WTC11 (cell line): ENCODE measurements at regions not wholly inside any gene's neighbourhood (a gene's known extent, or its start where the extent isn't known, plus 50 kb on each side); places are given as distances from the start of the nearest gene placed in this dataset.

Source experiments
- ATAC-seq: fragments of 200-7000 bp; cut with Tn5 transposase; 2 replicates; pipeline ENCODE4 v1.10.0; 2021; ENCODE audit warnings: mild to moderate bottlenecking, moderate library complexity
- CTCF ChIA-PET: fragments of 300-600 bp; sonication (Branson Sonifier 250); formaldehyde crosslinking; loops from one replicate; lab custom pipeline; 2021; ENCODE audit warnings: antibody characterized with exemption; lab: Charles Lee
- POLR2A ChIA-PET: fragments of 350-600 bp; sonication (Branson Sonifier 250); formaldehyde crosslinking; loops from one replicate; lab custom pipeline; 2021; ENCODE audit warnings: antibody characterized with exemption; lab: Charles Lee
- DNase-seq: peaks from one replicate; pipeline ENCODE4 v3.0.0; 2021; ENCODE audit warnings: low spot score
- H3K27ac Mint-ChIP-seq: 2 replicates; pipeline ENCODE4 v1.8.0; 2021; ENCODE audit warnings: mixed read lengths
- H3K27me3 Mint-ChIP-seq: 2 replicates; pipeline ENCODE4 v1.8.0; 2021; ENCODE audit warnings: low read depth, mild to moderate bottlenecking, moderate library complexity, mixed read lengths
- H3K36me3 Mint-ChIP-seq: 2 replicates; pipeline ENCODE4 v1.8.0; 2021; ENCODE audit warnings: mixed read lengths
- H3K4me1 Mint-ChIP-seq: 2 replicates; pipeline ENCODE4 v1.8.0; 2022; ENCODE audit warnings: mixed read lengths
- H3K4me3 Mint-ChIP-seq: 2 replicates; pipeline ENCODE4 v1.8.0; 2021; ENCODE audit warnings: mild to moderate bottlenecking, moderate library complexity, mixed read lengths
- H3K9me3 Mint-ChIP-seq: 2 replicates; pipeline ENCODE4 v1.8.0; 2021; ENCODE audit warnings: mixed read lengths
- AR ChIP-seq: fragments of 250-450 bp; sonication (Bioruptor Pico); IDR thresholded peaks from 2 replicates; pipeline ENCODE4 v1.9.0; 2021; ENCODE audit warnings: mild to moderate bottlenecking
- ATF1 ChIP-seq: sonication (generic); formaldehyde crosslinking; IDR thresholded peaks from 2 replicates; pipeline ENCODE4 v1.8.1; 2023; ENCODE audit warnings: mild to moderate bottlenecking, moderate library complexity, missing genetic modification reagents
- ATF3 ChIP-seq: sonication (generic); formaldehyde crosslinking; conservative IDR thresholded peaks from 2 replicates; pipeline ENCODE4 v1.8.1; 2022; ENCODE audit warnings: mild to moderate bottlenecking, missing genetic modification reagents
- CBFB ChIP-seq: sonication (generic); formaldehyde crosslinking; IDR thresholded peaks from 2 replicates; pipeline ENCODE4 v1.8.1; 2022; ENCODE audit warnings: mild to moderate bottlenecking, low read depth, missing genetic modification reagents
- CREB1 ChIP-seq: sonication (generic); formaldehyde crosslinking; IDR thresholded peaks from 2 replicates; pipeline ENCODE4 v1.8.0; 2023; ENCODE audit warnings: mild to moderate bottlenecking, missing genetic modification reagents
- E2F4 ChIP-seq: sonication (generic); formaldehyde crosslinking; IDR thresholded peaks from 2 replicates; pipeline ENCODE4 v1.8.1; 2022; ENCODE audit warnings: low read depth, mild to moderate bottlenecking, moderate library complexity, missing genetic modification reagents, borderline replicate concordance
- HMGXB4 ChIP-seq: sonication (generic); formaldehyde crosslinking; IDR thresholded peaks from 2 replicates; pipeline ENCODE4 v1.8.1; 2023; ENCODE audit warnings: mild to moderate bottlenecking, moderate library complexity, missing genetic modification reagents
- IRF2 ChIP-seq: sonication (generic); formaldehyde crosslinking; IDR thresholded peaks from 2 replicates; pipeline ENCODE4 v1.8.0; 2022; ENCODE audit warnings: low read depth, missing genetic modification reagents, borderline replicate concordance
- MLX ChIP-seq: sonication (generic); formaldehyde crosslinking; IDR thresholded peaks from 2 replicates; pipeline ENCODE4 v1.8.1; 2023; ENCODE audit warnings: mild to moderate bottlenecking, missing genetic modification reagents, moderate library complexity
- MYBL2 ChIP-seq: sonication (generic); formaldehyde crosslinking; IDR thresholded peaks from 2 replicates; pipeline ENCODE4 v1.8.1; 2023; ENCODE audit warnings: mild to moderate bottlenecking, moderate library complexity, missing genetic modification reagents
- NFATC4 ChIP-seq: fragments of 250-450 bp; sonication (Bioruptor Pico); IDR thresholded peaks from 2 replicates; pipeline ENCODE4 v1.9.0; 2021; ENCODE audit warnings: mild to moderate bottlenecking
- RELA ChIP-seq: sonication (generic); formaldehyde crosslinking; IDR thresholded peaks from 2 replicates; pipeline ENCODE4 v1.8.1; 2022; ENCODE audit warnings: missing genetic modification reagents, mild to moderate bottlenecking, borderline replicate concordance
- SMAD4 ChIP-seq: sonication (generic); formaldehyde crosslinking; IDR thresholded peaks from 2 replicates; pipeline ENCODE4 v1.8.0; 2022; ENCODE audit warnings: mild to moderate bottlenecking, missing genetic modification reagents
- SP1 ChIP-seq: sonication (generic); formaldehyde crosslinking; conservative IDR thresholded peaks from 2 replicates; pipeline ENCODE4 v1.8.1; 2022; ENCODE audit warnings: missing genetic modification reagents
- TEAD4 ChIP-seq: sonication (generic); formaldehyde crosslinking; IDR thresholded peaks from 2 replicates; pipeline ENCODE4 v1.8.0; 2022; ENCODE audit warnings: mild to moderate bottlenecking, missing genetic modification reagents
- USF1 ChIP-seq: sonication (generic); formaldehyde crosslinking; IDR thresholded peaks from 2 replicates; pipeline ENCODE4 v1.8.0; 2022; ENCODE audit warnings: mild to moderate bottlenecking, missing genetic modification reagents
- USF2 ChIP-seq: sonication (generic); formaldehyde crosslinking; IDR thresholded peaks from 2 replicates; pipeline ENCODE4 v1.8.1; 2023; ENCODE audit warnings: mild to moderate bottlenecking, missing genetic modification reagents, moderate library complexity
- ZBTB21 ChIP-seq: sonication (generic); formaldehyde crosslinking; IDR thresholded peaks from 2 replicates; pipeline ENCODE4 v1.8.1; 2023; ENCODE audit warnings: mild to moderate bottlenecking, missing genetic modification reagents, borderline replicate concordance
- ZNF281 ChIP-seq: sonication (generic); formaldehyde crosslinking; IDR thresholded peaks from 2 replicates; pipeline ENCODE4 v1.8.0; 2023; ENCODE audit warnings: mild to moderate bottlenecking, missing genetic modification reagents
- ZNF396 ChIP-seq: fragments of 250-450 bp; sonication (Bioruptor Pico); IDR thresholded peaks from 2 replicates; pipeline ENCODE4 v1.8.0; 2021; ENCODE audit warnings: mild to moderate bottlenecking, moderate library complexity, borderline replicate concordance
- ZNF416 ChIP-seq: fragments of 250-450 bp; sonication (Bioruptor Pico); IDR thresholded peaks from 2 replicates; pipeline ENCODE4 v1.9.0; 2021; ENCODE audit warnings: mild to moderate bottlenecking, inconsistent platforms
- ZSCAN18 ChIP-seq: fragments of 250-450 bp; sonication (Bioruptor Pico); IDR thresholded peaks from 2 replicates; pipeline ENCODE4 v2.1.2; 2022; ENCODE audit warnings: mild to moderate bottlenecking, moderate library complexity

- no peak overlapping the region for H3K27ac Mint-ChIP-seq
- ChIA-PET CTCF (no interaction called here), POLR2A (no interaction called here)
- ATAC-seq = no peak
- TF ChIP-seq SMAD4 (CRISPR knock-in tag) (no peak), ATF1 (CRISPR knock-in tag) (no peak), CREB1 (CRISPR knock-in tag) (no peak), MYBL2 (no peak), CBFB (CRISPR knock-in tag) (no peak), TEAD4 (CRISPR knock-in tag) (no peak), ZBTB21 (CRISPR knock-in tag) (no peak), SP1 (CRISPR knock-in tag) (no peak), ZSCAN18 (CRISPR knock-in tag) (no peak), USF1 (no peak), RELA (CRISPR knock-in tag) (no peak), NFATC4 (CRISPR knock-in tag) (no peak), USF2 (CRISPR knock-in tag) (no peak), E2F4 (CRISPR knock-in tag) (no peak), AR (CRISPR knock-in tag) (no peak)
- TF ChIP-seq, all 79 proteins: peak for 0
- Mint-ChIP-seq H3K36me3 (no peaks in the 10 kb centered on the region), H3K4me3 (no peak overlapping the region), H3K27me3 (no peaks in the 10 kb centered on the region), H3K4me1 (peaks cover 24% of the 10 kb centered on the region), H3K9me3 (no peaks in the 10 kb centered on the region)
- no peak for DNase-seq
These were observed 59.3 kb upstream of the RPS6KA2 start for GRCh38 chr6:166686317-166686716.

- POLR2A ChIA-PET = interaction anchor here (1.2 kb wide), 1 partner anchor 57 kb away, joined by 3 read pairs; no protein-coding TSS in a partner anchor
- no peak for ATAC-seq
- no peaks in the 10 kb centered on the region for H3K27me3 Mint-ChIP-seq
- CTCF ChIA-PET = interaction anchor here (0.6 to 2.0 kb wide), 4 partner anchors 22 to 91 kb away, joined by 3 to 8 read pairs (median 3); no protein-coding TSS in a partner anchor
- H3K4me1 Mint-ChIP-seq = peaks cover 21% of the 10 kb centered on the region
- peaks cover 7% of the 10 kb centered on the region for H3K9me3 Mint-ChIP-seq
- H3K27ac Mint-ChIP-seq = no peak overlapping the region
- DNase-seq = no peak
- no peak overlapping the region for H3K4me3 Mint-ChIP-seq
- peaks cover 7% of the 10 kb centered on the region for H3K36me3 Mint-ChIP-seq
- no peak for TF ChIP-seq ATF1 (CRISPR knock-in tag)
- no peak for TF ChIP-seq MLX (CRISPR knock-in tag)
- no peak for TF ChIP-seq HMGXB4
- no peak for TF ChIP-seq ZNF416 (CRISPR knock-in tag)
- no peak for TF ChIP-seq ZNF396
- TF ChIP-seq IRF2 (CRISPR knock-in tag) = no peak
- TF ChIP-seq ZNF281 (CRISPR knock-in tag) = no peak
- no peak for TF ChIP-seq ATF3
These were observed 57.8 kb upstream of the RPS6KA2 start for GRCh38 chr6:166684866-166685265.
